OCI-LY1 (cell line): ENCODE measurements at regions not wholly inside any gene's neighbourhood (a gene's known extent, or its start where the extent isn't known, plus 50 kb on each side); places are given as distances from the start of the nearest gene placed in this dataset.

ENCODE experiments used
- H2AFZ ChIP-seq: fragments of 200-600 bp; sonication (generic), shearing (Covaris generic); 2 replicates; pipeline ENCODE4 v1.6.0; 2014; ENCODE audit warnings: antibody characterized with exemption, mild to moderate bottlenecking, low read length
- H3F3A ChIP-seq: fragments of 200-600 bp; sonication (generic), shearing (Covaris generic); 2 replicates; pipeline ENCODE4 v1.6.0; 2014; ENCODE audit warnings: mild to moderate bottlenecking, antibody characterized with exemption, low read length, moderate library complexity; ENCODE audit not compliant: insufficient read depth
- H3K27ac ChIP-seq: fragments of 200-600 bp; sonication (generic); 2 replicates; pipeline ENCODE4 v1.5.1; 2014; ENCODE audit warnings: low read length, mixed run types, mild to moderate bottlenecking, low read depth; ENCODE audit not compliant: poor library complexity, severe bottlenecking
- H3K27me3 ChIP-seq: fragments of 200-600 bp; sonication (generic); 2 replicates; pipeline ENCODE4 v1.6.0; 2014; ENCODE audit warnings: antibody characterized with exemption, mild to moderate bottlenecking, low read length, moderate library complexity; ENCODE audit not compliant: insufficient read depth
- H3K36me3 ChIP-seq: fragments of 200-600 bp; sonication (generic); 2 replicates; pipeline ENCODE4 v1.6.1; 2014; ENCODE audit warnings: mild to moderate bottlenecking, antibody characterized with exemption, low read length, moderate library complexity, mixed read lengths; ENCODE audit not compliant: insufficient read depth
- H3K4me1 ChIP-seq: fragments of 200-600 bp; sonication (generic); 2 replicates; pipeline ENCODE4 v1.5.1; 2014; ENCODE audit warnings: mild to moderate bottlenecking, low read length, moderate library complexity; ENCODE audit not compliant: insufficient read depth, severe bottlenecking
- H3K4me2 ChIP-seq: fragments of 200-600 bp; sonication (generic), shearing (Covaris generic); 2 replicates; pipeline ENCODE4 v1.6.1; 2014; ENCODE audit warnings: low read length
- H3K4me3 ChIP-seq: fragments of 200-600 bp; sonication (generic); 2 replicates; pipeline ENCODE4 v1.5.1; 2014; ENCODE audit warnings: low read length, low read depth, mild to moderate bottlenecking, mixed read lengths; ENCODE audit not compliant: poor library complexity, severe bottlenecking
- H3K79me2 ChIP-seq: fragments of 200-600 bp; shearing (Covaris generic); 2 replicates; pipeline ENCODE4 v1.6.1; 2016; ENCODE audit warnings: mixed run types, low read length, mixed read lengths; ENCODE audit not compliant: insufficient read depth
- H3K9ac ChIP-seq: fragments of 200-600 bp; sonication (generic), shearing (Covaris generic); 2 replicates; pipeline ENCODE4 v1.6.1; 2014; ENCODE audit warnings: mild to moderate bottlenecking, low read length, mixed read lengths
- H3K9me2 ChIP-seq: fragments of 200-600 bp; sonication (generic), shearing (Covaris generic); 2 replicates; pipeline ENCODE4 v1.6.1; 2014; ENCODE audit warnings: low read depth, mild to moderate bottlenecking, low read length, mixed read lengths
- H3K9me3 ChIP-seq: fragments of 200-600 bp; shearing (Covaris generic); 2 replicates; pipeline ENCODE4 v1.6.1; 2014; ENCODE audit warnings: low read length, mixed read lengths
- H4K20me1 ChIP-seq: fragments of 200-600 bp; sonication (generic), shearing (Covaris generic); 2 replicates; pipeline ENCODE4 v1.6.0; 2016; ENCODE audit warnings: mild to moderate bottlenecking, low read length; ENCODE audit not compliant: insufficient read depth
- EZH2 ChIP-seq: fragments of 200-600 bp; sonication (generic), shearing (Covaris generic); IDR thresholded peaks from 2 replicates; pipeline ENCODE4 v1.8.0; 2017; ENCODE audit warnings: borderline replicate concordance, mixed run types, mild to moderate bottlenecking, antibody characterized with exemption, low read length, moderate library complexity, mixed read lengths
- TF ChIP-seq, protein P1 (sequence below): fragments of 200-600 bp; sonication (generic), shearing (Covaris generic); IDR thresholded peaks from 2 replicates; pipeline ENCODE4 v1.5.1; 2017; ENCODE audit warnings: mild to moderate bottlenecking, antibody characterized with exemption, low read length, moderate library complexity, mixed read lengths

DNA sequence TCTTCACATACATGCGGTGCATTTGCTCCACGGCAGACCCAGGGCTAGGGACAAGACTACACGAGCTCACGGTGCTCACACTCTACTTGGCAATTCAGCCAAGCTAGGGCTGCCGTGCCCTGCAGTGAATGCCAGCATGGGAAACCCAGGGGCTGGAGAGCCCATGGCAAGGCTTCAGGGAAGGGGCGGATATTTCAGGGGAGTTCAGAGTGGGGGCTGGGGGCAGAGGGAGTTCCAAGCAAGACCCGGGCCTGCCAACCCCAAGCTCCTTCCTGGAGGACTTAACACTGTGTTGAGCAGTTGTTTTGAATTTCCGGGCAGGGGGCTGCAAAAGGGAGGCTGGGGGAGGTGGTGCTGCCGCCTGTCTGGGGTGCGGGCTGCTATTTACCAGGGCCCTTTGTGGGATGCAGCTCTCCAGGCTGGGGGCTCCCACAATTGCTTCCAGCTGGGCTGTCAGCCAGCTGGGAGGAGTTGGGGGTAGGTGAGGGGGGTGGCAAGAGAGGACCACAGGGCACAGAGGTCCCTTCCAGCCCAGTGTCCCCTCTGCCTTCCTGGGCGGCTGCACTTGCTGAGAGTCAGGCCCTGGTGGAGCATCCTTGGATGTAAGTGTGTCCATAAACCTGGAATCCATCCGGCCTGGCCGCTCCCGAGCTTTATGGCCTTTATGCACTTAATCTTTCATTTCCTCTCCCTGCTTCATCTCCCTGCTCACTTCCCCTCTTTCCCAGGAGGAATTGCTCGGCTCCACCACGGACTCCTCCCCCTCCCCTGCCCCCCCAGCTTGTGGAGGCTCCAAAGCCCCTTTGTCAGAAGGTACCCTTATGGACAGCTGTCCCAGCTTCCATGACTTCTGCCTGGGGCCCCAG, 55.8 kb upstream of the SSBP3 start:
- H3K27ac ChIP-seq = no peak overlapping the region
- H3K27me3 ChIP-seq = peaks cover 3% of the 10 kb centered on the region
- no peak overlapping the region for H3K9ac ChIP-seq
- H3K4me2 ChIP-seq = no peak overlapping the region
- no peak overlapping the region for H3K4me3 ChIP-seq
- no peaks in the 10 kb centered on the region for H3K9me2 ChIP-seq
- H3K4me1 ChIP-seq = no peaks in the 10 kb centered on the region
- no peak overlapping the region for H2AFZ ChIP-seq
- no peaks in the 10 kb centered on the region for H3K36me3 ChIP-seq
- no peaks in the 10 kb centered on the region for H3K79me2 ChIP-seq
- TF ChIP-seq EZH2 = no peak
- TF ChIP-seq, protein P1, sequence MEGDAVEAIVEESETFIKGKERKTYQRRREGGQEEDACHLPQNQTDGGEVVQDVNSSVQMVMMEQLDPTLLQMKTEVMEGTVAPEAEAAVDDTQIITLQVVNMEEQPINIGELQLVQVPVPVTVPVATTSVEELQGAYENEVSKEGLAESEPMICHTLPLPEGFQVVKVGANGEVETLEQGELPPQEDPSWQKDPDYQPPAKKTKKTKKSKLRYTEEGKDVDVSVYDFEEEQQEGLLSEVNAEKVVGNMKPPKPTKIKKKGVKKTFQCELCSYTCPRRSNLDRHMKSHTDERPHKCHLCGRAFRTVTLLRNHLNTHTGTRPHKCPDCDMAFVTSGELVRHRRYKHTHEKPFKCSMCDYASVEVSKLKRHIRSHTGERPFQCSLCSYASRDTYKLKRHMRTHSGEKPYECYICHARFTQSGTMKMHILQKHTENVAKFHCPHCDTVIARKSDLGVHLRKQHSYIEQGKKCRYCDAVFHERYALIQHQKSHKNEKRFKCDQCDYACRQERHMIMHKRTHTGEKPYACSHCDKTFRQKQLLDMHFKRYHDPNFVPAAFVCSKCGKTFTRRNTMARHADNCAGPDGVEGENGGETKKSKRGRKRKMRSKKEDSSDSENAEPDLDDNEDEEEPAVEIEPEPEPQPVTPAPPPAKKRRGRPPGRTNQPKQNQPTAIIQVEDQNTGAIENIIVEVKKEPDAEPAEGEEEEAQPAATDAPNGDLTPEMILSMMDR = no peak
- no peaks in the 10 kb centered on the region for H3K9me3 ChIP-seq
- no peaks in the 10 kb centered on the region for H3F3A ChIP-seq
- H4K20me1 ChIP-seq = no peaks in the 10 kb centered on the region

DNA sequence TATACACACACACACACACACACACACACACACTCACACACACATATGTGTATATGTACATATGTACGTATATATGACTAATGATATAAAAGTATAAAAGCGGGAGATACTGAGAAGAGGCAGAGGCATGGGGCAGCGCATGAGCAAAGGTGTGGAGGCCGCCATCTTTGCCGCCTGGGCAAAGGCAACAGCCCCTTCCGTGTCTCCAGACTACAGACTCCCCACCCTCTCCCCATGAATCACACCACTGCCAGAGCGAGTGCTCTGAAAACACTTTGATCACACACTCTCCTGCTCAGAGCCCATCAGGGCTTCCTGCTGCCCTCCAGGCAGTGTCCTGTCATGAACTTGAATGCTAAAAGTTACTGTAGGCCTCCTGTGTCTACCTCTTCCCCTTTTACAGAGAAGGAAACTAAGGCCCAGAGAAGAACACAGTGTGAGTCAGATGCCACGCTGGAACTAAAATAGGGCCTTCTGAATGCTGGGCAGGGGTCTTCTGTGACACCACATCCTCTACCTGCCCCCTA, 54.7 kb upstream of the SSBP3 start:
- Histone ChIP-seq H3F3A (no peaks in the 10 kb centered on the region), H3K79me2 (no peaks in the 10 kb centered on the region), H3K27me3 (peaks cover 3% of the 10 kb centered on the region), H3K27ac (no peak overlapping the region), H3K9me3 (no peaks in the 10 kb centered on the region), H3K36me3 (no peaks in the 10 kb centered on the region), H3K9ac (no peak overlapping the region), H3K4me2 (no peak overlapping the region), H3K4me3 (no peak overlapping the region), H4K20me1 (no peaks in the 10 kb centered on the region), H2AFZ (no peak overlapping the region), H3K4me1 (no peaks in the 10 kb centered on the region), H3K9me2 (no peaks in the 10 kb centered on the region)
- TF ChIP-seq, protein P1 = no peak
- no peak for TF ChIP-seq EZH2

DNA sequence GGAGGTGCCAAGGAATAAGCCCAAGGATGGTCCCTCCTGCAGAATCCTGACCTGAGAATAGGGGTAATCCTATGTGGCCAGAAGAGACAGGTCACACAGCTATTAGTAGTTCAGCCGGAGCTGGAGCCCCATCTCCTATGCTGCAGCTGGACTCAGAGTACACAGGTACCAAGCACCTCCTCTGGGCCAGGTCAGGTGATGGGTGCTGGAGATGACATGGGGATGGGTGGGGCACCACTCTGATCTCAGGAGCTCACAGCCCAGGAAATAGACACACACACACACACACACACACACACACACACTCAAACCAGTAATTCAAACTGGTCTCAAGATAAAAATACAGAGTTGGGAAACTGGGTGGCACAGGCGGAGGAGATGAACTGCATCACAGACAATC, 54.2 kb upstream of the SSBP3 start:
- peaks cover 3% of the 10 kb centered on the region for H3K27me3 ChIP-seq
- TF ChIP-seq, protein P1 = no peak
- TF ChIP-seq EZH2 = no peak

More for the DNA sequence above, 54.2 kb upstream of the SSBP3 start:
- Histone ChIP-seq H3K9me2 (no peaks in the 10 kb centered on the region), H3K4me2 (no peak overlapping the region), H3K27ac (no peak overlapping the region), H3K79me2 (no peaks in the 10 kb centered on the region), H3K4me3 (no peak overlapping the region), H4K20me1 (no peaks in the 10 kb centered on the region), H3F3A (no peaks in the 10 kb centered on the region), H2AFZ (no peak overlapping the region), H3K9me3 (no peaks in the 10 kb centered on the region), H3K36me3 (no peaks in the 10 kb centered on the region), H3K4me1 (no peaks in the 10 kb centered on the region), H3K9ac (no peak overlapping the region)
